A549 (cell line): ENCODE measurements at regions not wholly inside any gene's neighbourhood (a gene's known extent, or its start where the extent isn't known, plus 50 kb on each side); places are given as distances from the start of the nearest gene placed in this dataset.

Source experiments
- CTCF ChIP-seq: fragments of >200 bp; sonication (Bioruptor Twin); formaldehyde crosslinking; IDR thresholded peaks from 3 replicates; pipeline ENCODE4 v1.5.1; 2016
- EHF ChIP-seq: fragments of 250-450 bp; sonication (Bioruptor Pico); IDR thresholded peaks from 2 replicates; pipeline ENCODE4 v1.5.0; 2020; ENCODE audit warnings: mild to moderate bottlenecking
- ESRRA ChIP-seq: fragments of 150-350 bp; IDR thresholded peaks from 2 replicates; pipeline ENCODE4 v1.6.1; 2014; ENCODE audit warnings: mild to moderate bottlenecking, low read length, borderline replicate concordance
- USF2 ChIP-seq: fragments of 450-650 bp; IDR thresholded peaks from 2 replicates; pipeline ENCODE4 v1.6.1; 2014; ENCODE audit warnings: antibody characterized with exemption

DNA sequence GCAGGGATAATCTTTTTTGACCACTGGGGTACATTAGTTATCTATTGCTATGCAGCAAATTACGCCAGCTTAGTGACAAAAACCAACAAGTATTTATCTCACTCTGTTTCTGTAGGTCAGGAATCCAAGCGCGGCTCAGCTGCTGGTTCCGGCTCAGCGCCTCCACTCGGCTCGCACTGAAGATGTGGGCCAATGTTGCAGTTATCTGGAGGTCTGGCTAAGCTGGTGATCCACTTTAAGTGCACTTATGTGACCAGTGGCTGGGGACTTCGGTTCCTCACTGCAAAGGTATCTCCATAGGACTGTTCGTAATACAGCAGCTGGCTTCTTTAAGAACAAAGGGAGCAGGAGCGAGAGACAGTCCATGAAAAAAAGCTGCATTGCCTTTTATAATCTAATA, 591.9 kb downstream of the TMEM182 start:
- no peak for TF ChIP-seq USF2
- TF ChIP-seq ESRRA, result no peak
- no peak for TF ChIP-seq CTCF
- TF ChIP-seq EHF (CRISPR knock-in tag), result no peak
